SK-N-SH (cell line): ENCODE measurements at regions not wholly inside any gene's neighbourhood (a gene's known extent, or its start where the extent isn't known, plus 50 kb on each side); places are given as distances from the start of the nearest gene placed in this dataset.

Experiments used
- CTCF ChIP-seq: fragments of 200-600 bp; sonication (generic); IDR thresholded peaks from 2 replicates; pipeline ENCODE4 v1.6.1; 2017; ENCODE audit warnings: antibody characterized with exemption, mild to moderate bottlenecking, moderate library complexity
- ELF1 ChIP-seq: IDR thresholded peaks from 2 replicates; pipeline ENCODE4 v1.4.0; 2012
- EP300 ChIP-seq, 2 experiments: IDR thresholded peaks; 2 replicates each; pipeline versions ENCODE4 v1.4.0 to v1.6.1; 2012; ENCODE audit warnings: borderline replicate concordance in 1 of 2, low read depth in 1 of 2, low read length in 1 of 2
- EZH2phosphoT487 ChIP-seq: fragments of 200-600 bp; sonication (generic); IDR thresholded peaks from 2 replicates; pipeline ENCODE4 v1.6.1; 2017; ENCODE audit warnings: low read depth, mixed run types, mild to moderate bottlenecking, antibody characterized with exemption, moderate library complexity, borderline replicate concordance
- FOSL2 ChIP-seq: IDR thresholded peaks from 2 replicates; pipeline ENCODE4 v1.4.0; 2012; ENCODE audit warnings: low read depth, mild to moderate bottlenecking, moderate library complexity, borderline replicate concordance
- GABPA ChIP-seq: IDR thresholded peaks from 2 replicates; pipeline ENCODE4 v1.4.0; 2012; ENCODE audit warnings: low read depth, mild to moderate bottlenecking
- MXI1 ChIP-seq: IDR thresholded peaks from 2 replicates; pipeline ENCODE4 v1.6.1; 2012; ENCODE audit warnings: mild to moderate bottlenecking, low read depth, low read length, improper control_type of control experiment
- RAD21 ChIP-seq: IDR thresholded peaks from 2 replicates; pipeline ENCODE4 v1.6.1; 2012; ENCODE audit warnings: mild to moderate bottlenecking, low read length
- RCOR1 ChIP-seq: fragments of 150-350 bp; IDR thresholded peaks from 2 replicates; pipeline ENCODE4 v1.6.1; 2017; ENCODE audit warnings: antibody characterized with exemption, low read length
- SMC3 ChIP-seq: IDR thresholded peaks from 2 replicates; pipeline ENCODE4 v1.6.1; 2012; ENCODE audit warnings: low read depth, low read length, improper control_type of control experiment
- TAF1 ChIP-seq: IDR thresholded peaks from 2 replicates; pipeline ENCODE4 v1.6.1; 2012; ENCODE audit warnings: low read depth, mild to moderate bottlenecking, low read length, moderate library complexity, borderline replicate concordance
- YY1 ChIP-seq: IDR thresholded peaks from 2 replicates; pipeline ENCODE4 v1.4.0; 2012; ENCODE audit warnings: low read depth, mild to moderate bottlenecking

GRCh38 chr10:106255111-106255678, 909.3 kb downstream of the SORCS1 start:
- TF ChIP-seq ELF1 (no peak), CTCF (no peak), RCOR1 (no peak), TAF1 (no peak), EP300 (IDR thresholded peaks at IDR 0.05; ENCODE audit: borderline replicate concordance in 1 of 2, low read depth in 1 of 2, low read length in 1 of 2) (no peak), EZH2phosphoT487 (no peak), GABPA (no peak), RAD21 (no peak), MXI1 (no peak), FOSL2 (no peak), SMC3 (no peak), YY1 (no peak)
